HepG2 (cell line): ENCODE measurements at regions not wholly inside any gene's neighbourhood (a gene's known extent, or its start where the extent isn't known, plus 50 kb on each side); places are given as distances from the start of the nearest gene placed in this dataset.

ENCODE experiments used
- ATAC-seq: fragments of 200-7000 bp; cut with Tn5 transposase; 3 replicates; pipeline ENCODE4 v1.9.1; 2020; ENCODE audit warnings: mild to moderate bottlenecking, moderate library complexity
- BruUV-seq: library from RNA; stranded (reverse); fragments of 400-500 nt; replicated peaks from 2 replicates; lab custom pipeline; 2021; lab: Mats Ljungman, UMichigan
- CTCF ChIA-PET: fragments of 300-600 bp; formaldehyde crosslinking; extraction: SDS; loops from one replicate; lab custom pipeline; 2021; ENCODE audit warnings: low total read pairs, inconsistent platforms, low intra/inter-chr PET ratio; lab: Yijun Ruan, JAX
- POLR2A ChIA-PET: fragments of 350-600 bp; sonication (Branson Sonifier 250); formaldehyde crosslinking; loops from one replicate; lab custom pipeline; 2020; ENCODE audit warnings: antibody characterized with exemption, inconsistent platforms; lab: Yijun Ruan, JAX
- DNase-seq: peaks from one replicate; pipeline ENCODE4 v3.0.0-alpha.2; 2015; ENCODE audit warnings: low spot score
- FAIRE-seq: peaks from 3 replicates; lab custom pipeline; 2011; peaks lifted over from hg19 to GRCh38; lab: Jason Lieb, UNC
- H2AFZ ChIP-seq: one replicate; pipeline ENCODE4 v1.6.1; 2011; ENCODE audit warnings: low read length, inconsistent platforms
- H3K27ac ChIP-seq: fragments of 300-600 bp; 3 replicates; pipeline ENCODE4 v1.8.0; 2011; ENCODE audit warnings: mixed run types, mild to moderate bottlenecking, mixed read lengths, low read length, inconsistent platforms; ENCODE audit not compliant: insufficient read depth; ENCODE audit errors: extremely low read length
- H3K27me3 ChIP-seq, 2 experiments: fragments of 200-600 bp in 1 of 2; 2 replicates in 1 of 2; 3 replicates in 1 of 2; pipeline versions ENCODE4 v1.6.0 to v1.8.0; 2011; ENCODE audit warnings: low read length in 2 of 2, mild to moderate bottlenecking in 2 of 2, moderate library complexity in 2 of 2, inconsistent platforms in 1 of 2; ENCODE audit not compliant: insufficient read depth in 2 of 2, control insufficient read depth in 1 of 2
- H3K36me3 ChIP-seq, 2 experiments: fragments of 200-600 bp in 1 of 2; replicated peaks in 1 of 2; 2 replicates in 1 of 2; 3 replicates in 1 of 2; pipeline versions ENCODE4 v1.5.1 to v1.8.0; 2011; ENCODE audit warnings: low read length in 2 of 2, inconsistent platforms in 1 of 2; ENCODE audit not compliant: insufficient read depth in 2 of 2, control insufficient read depth in 1 of 2
- H3K4me1 ChIP-seq: 2 replicates; pipeline ENCODE4 v1.5.1; 2012; ENCODE audit warnings: low read length, inconsistent platforms; ENCODE audit not compliant: insufficient read depth
- H3K4me2 ChIP-seq: 2 replicates; pipeline ENCODE4 v1.6.0; 2011; ENCODE audit warnings: low read depth, low read length, inconsistent platforms
- H3K4me3 ChIP-seq, 3 experiments: fragments of 200-600 bp in 1 of 3; sonication (generic), shearing (Covaris generic) in 1 of 3; replicated peaks in 1 of 3; 2 replicates each; pipeline ENCODE4 v1.5.1; 2011 to 2016; ENCODE audit warnings: low read length in 3 of 3, inconsistent platforms in 2 of 3, low read depth in 2 of 3, mild to moderate bottlenecking in 2 of 3, control low read depth in 1 of 3, mixed read lengths in 1 of 3; ENCODE audit not compliant: insufficient read depth in 1 of 3
- H3K79me2 ChIP-seq: one replicate; pipeline ENCODE4 v1.6.1; 2011; ENCODE audit warnings: low read length, inconsistent platforms; ENCODE audit not compliant: insufficient read depth
- H3K9ac ChIP-seq: 2 replicates; pipeline ENCODE4 v1.6.0; 2011; ENCODE audit warnings: mild to moderate bottlenecking, low read depth, low read length, inconsistent platforms; ENCODE audit not compliant: insufficient read depth
- H3K9me3 ChIP-seq: 2 replicates; pipeline ENCODE4 v1.5.1; 2012; ENCODE audit warnings: mild to moderate bottlenecking, low read length
- H4K20me1 ChIP-seq: 2 replicates; pipeline ENCODE4 v1.6.0; 2011; ENCODE audit warnings: inconsistent platforms, mild to moderate bottlenecking, low read length, moderate library complexity; ENCODE audit not compliant: insufficient read depth
- ARID4A ChIP-seq: sonication (generic); formaldehyde crosslinking; IDR thresholded peaks from 2 replicates; pipeline ENCODE4 v1.5.0; 2020; ENCODE audit warnings: mild to moderate bottlenecking, missing genetic modification reagents, borderline replicate concordance
- ATF3 ChIP-seq: sonication (generic); formaldehyde crosslinking; IDR thresholded peaks from 2 replicates; pipeline ENCODE4 v1.4.0; 2020; ENCODE audit warnings: missing genetic modification reagents
- CBX2 ChIP-seq, 2 experiments: fragments of 200-600 bp in 1 of 2; sonication (generic); formaldehyde crosslinking in 1 of 2; IDR thresholded peaks; 2 replicates each; pipeline versions ENCODE4 v1.7.0 to v1.8.1; 2018 to 2022; ENCODE audit warnings: low read depth in 2 of 2, low read length in 1 of 2, mild to moderate bottlenecking in 1 of 2, missing genetic modification reagents in 1 of 2
- KDM2A ChIP-seq: sonication (generic); formaldehyde crosslinking; IDR thresholded peaks from 2 replicates; pipeline ENCODE4 v1.4.0; 2020; ENCODE audit warnings: low read depth, missing genetic modification reagents, borderline replicate concordance
- SRSF9 ChIP-seq: fragments of 200-400 bp; formaldehyde crosslinking; IDR thresholded peaks from 2 replicates; pipeline ENCODE4 v1.6.1; 2018; ENCODE audit warnings: borderline replicate concordance, mild to moderate bottlenecking, low read depth, low read length; ENCODE audit not compliant: insufficient read depth, poor library complexity, severe bottlenecking
- TFDP1 ChIP-seq: IDR thresholded peaks from 2 replicates; pipeline ENCODE4 v1.6.1; 2016; ENCODE audit warnings: missing compliant biosample characterization, missing genetic modification reagents, borderline replicate concordance
- TRIM22 ChIP-seq: fragments of 450-650 bp; IDR thresholded peaks from 2 replicates; pipeline ENCODE4 v1.6.1; 2017
- ZNF367 ChIP-seq: sonication (generic); formaldehyde crosslinking; IDR thresholded peaks from 2 replicates; pipeline ENCODE4 v1.4.0; 2020; ENCODE audit warnings: missing genetic modification reagents, borderline replicate concordance
- ZNF788 ChIP-seq: sonication (generic); formaldehyde crosslinking; IDR thresholded peaks from 2 replicates; pipeline ENCODE4 v1.5.0; 2020; ENCODE audit warnings: mild to moderate bottlenecking, missing genetic modification reagents, borderline replicate concordance
- WGBS: methylation state at CpG from one replicate; pipeline ENCODE4 v1.1.6; 2017; ENCODE audit warnings: low lambda C conversion rate; 5-methylcytosine and 5-hydroxymethylcytosine counted together
- in situ Hi-C: cut with HindIII; loops from 2 replicates; pipeline ENCODE4 v1.10.0; 2017; ENCODE audit warnings: low pct_unique_long_range_greater_than_20kb; ENCODE audit not compliant: extremely low pct_ligation_motif_present
- intact Hi-C: fragments of 100-400 bp; cut with micrococcal nuclease; formaldehyde crosslinking; loops from one replicate; pipeline ENCODE4 v1.10.0; 2022; ENCODE audit not compliant: unreplicated experiment

- TF ChIP-seq TFDP1 (CRISPR knock-in tag) (no peak), CBX2 (IDR thresholded peaks at IDR 0.05; ENCODE audit: low read depth, low read length) (no peak), CBX2 (CRISPR knock-in tag; IDR thresholded peaks at IDR 0.05; ENCODE audit: low read depth) (no peak), SRSF9 (no peak), TRIM22 (no peak), ZNF788 (CRISPR knock-in tag) (no peak), KDM2A (CRISPR knock-in tag) (no peak), ATF3 (CRISPR knock-in tag) (no peak), ZNF367 (CRISPR knock-in tag) (no peak), ARID4A (CRISPR knock-in tag) (no peak)
- TF ChIP-seq, all 625 proteins: peak for 0
- no peak for ATAC-seq
- no peak for DNase-seq
- Histone ChIP-seq H3K27me3 (peaks cover 0 to 1% of the 10 kb centered on the region in 2 experiments; a peak in 2 of 5 replicates), H3K79me2 (no peaks in the 10 kb centered on the region), H3K4me1 (no peaks in the 10 kb centered on the region), H3K4me2 (no peak overlapping the region), H3K36me3 (no peaks in the 10 kb centered on the region), H2AFZ (no peak overlapping the region), H3K27ac (no peak overlapping the region), H3K4me3 (no peak overlapping the region), H3K9me3 (peaks cover 29% of the 10 kb centered on the region), H3K9ac (no peak overlapping the region), H4K20me1 (no peaks in the 10 kb centered on the region)
- no peak for FAIRE-seq
- ChIA-PET POLR2A (no interaction called here), CTCF (no interaction called here)
- in situ Hi-C loops (no loop called here), intact Hi-C loops (no loop called here)
- 0% methylated on average over 2 of the region's 2 CpGs for WGBS
- no TSS peak for BruUV-seq
These were observed 452.9 kb downstream of the TCERG1L start for GRCh38 chr10:130858626-130859025.
